NCI-H748 treated with DMSO at 0.1 percent for 48 hours (cell line): ENCODE measurements at regions not wholly inside any gene's neighbourhood (a gene's known extent, or its start where the extent isn't known, plus 50 kb on each side); places are given as distances from the start of the nearest gene placed in this dataset.
"Not testable (repeated sequence)": the region's sequence is repeated elsewhere in the genome, so short reads cannot be mapped to it uniquely, and the experiment has no call there.

Experiments used
- DNase-seq: peaks from one replicate; lab custom pipeline; 2025; lab: John Stamatoyannopoulos, UW

GRCh38 chr2:55811048-55811447 lies 112.5 kb downstream of the EFEMP1 start:
- DNase-seq = no peak

- no peak for DNase-seq
These were observed 113.0 kb downstream of the EFEMP1 start for GRCh38 chr2:55810622-55811020.

- DNase-seq = no peak
These were observed 113.5 kb downstream of the EFEMP1 start for GRCh38 chr2:55809875-55810621.

GRCh38 chr2:55807900-55808299 lies 114.3 kb upstream of the PNPT1 start:
- no peak for DNase-seq

GRCh38 chr2:55805686-55806085 lies 112.0 kb upstream of the PNPT1 start:
- DNase-seq = no peak

GRCh38 chr2:55804535-55804934 lies 110.9 kb upstream of the PNPT1 start:
- no peak for DNase-seq

- DNase-seq = no peak
These were observed 108.4 kb upstream of the PNPT1 start for GRCh38 chr2:55802067-55802466.

- DNase-seq = no peak
These were observed 107.8 kb upstream of the PNPT1 start for GRCh38 chr2:55801436-55801835.

GRCh38 chr2:55799624-55800023 lies 106.0 kb upstream of the PNPT1 start:
- not testable (repeated sequence) for DNase-seq

- no peak for DNase-seq
These were observed 102.5 kb upstream of the PNPT1 start for GRCh38 chr2:55796121-55796520.

- not testable (repeated sequence) for DNase-seq
These were observed 100.0 kb upstream of the PNPT1 start for GRCh38 chr2:55793602-55794001.

- no peak for DNase-seq
These were observed 92.6 kb upstream of the PNPT1 start for GRCh38 chr2:55786280-55786679.

GRCh38 chr2:55783751-55784150 lies 90.1 kb upstream of the PNPT1 start:
- DNase-seq = not testable (repeated sequence)

GRCh38 chr2:55782528-55783173 lies 89.0 kb upstream of the PNPT1 start:
- DNase-seq = no peak

GRCh38 chr2:55781542-55781941 lies 87.9 kb upstream of the PNPT1 start:
- no peak for DNase-seq

- no peak for DNase-seq
These were observed 87.1 kb upstream of the PNPT1 start for GRCh38 chr2:55780697-55781096.

GRCh38 chr2:55779459-55780421 lies 86.1 kb upstream of the PNPT1 start:
- no peak for DNase-seq

GRCh38 chr2:55776966-55777365 lies 83.3 kb upstream of the PNPT1 start:
- no peak for DNase-seq

GRCh38 chr2:55776479-55776878 lies 82.8 kb upstream of the PNPT1 start:
- no peak for DNase-seq

GRCh38 chr2:55775828-55776227 lies 82.2 kb upstream of the PNPT1 start:
- no peak for DNase-seq

- DNase-seq = not testable (repeated sequence)
These were observed 80.0 kb upstream of the PNPT1 start for GRCh38 chr2:55773651-55774050.
